NCI-H2196 treated with DMSO at 0.1 percent for 48 hours (cell line): ENCODE measurements at regions not wholly inside any gene's neighbourhood (a gene's known extent, or its start where the extent isn't known, plus 50 kb on each side); places are given as distances from the start of the nearest gene placed in this dataset.

Experiments
- DNase-seq: peaks from one replicate; lab custom pipeline; 2025; ENCODE audit not compliant: unreplicated experiment; lab: John Stamatoyannopoulos, UW

GRCh38 chr2:146228466-146229058 lies 1616.3 kb upstream of the ACVR2A start:
- no peak for DNase-seq

- no peak for DNase-seq
These were observed 1616.8 kb upstream of the ACVR2A start for GRCh38 chr2:146228020-146228393.

DNA sequence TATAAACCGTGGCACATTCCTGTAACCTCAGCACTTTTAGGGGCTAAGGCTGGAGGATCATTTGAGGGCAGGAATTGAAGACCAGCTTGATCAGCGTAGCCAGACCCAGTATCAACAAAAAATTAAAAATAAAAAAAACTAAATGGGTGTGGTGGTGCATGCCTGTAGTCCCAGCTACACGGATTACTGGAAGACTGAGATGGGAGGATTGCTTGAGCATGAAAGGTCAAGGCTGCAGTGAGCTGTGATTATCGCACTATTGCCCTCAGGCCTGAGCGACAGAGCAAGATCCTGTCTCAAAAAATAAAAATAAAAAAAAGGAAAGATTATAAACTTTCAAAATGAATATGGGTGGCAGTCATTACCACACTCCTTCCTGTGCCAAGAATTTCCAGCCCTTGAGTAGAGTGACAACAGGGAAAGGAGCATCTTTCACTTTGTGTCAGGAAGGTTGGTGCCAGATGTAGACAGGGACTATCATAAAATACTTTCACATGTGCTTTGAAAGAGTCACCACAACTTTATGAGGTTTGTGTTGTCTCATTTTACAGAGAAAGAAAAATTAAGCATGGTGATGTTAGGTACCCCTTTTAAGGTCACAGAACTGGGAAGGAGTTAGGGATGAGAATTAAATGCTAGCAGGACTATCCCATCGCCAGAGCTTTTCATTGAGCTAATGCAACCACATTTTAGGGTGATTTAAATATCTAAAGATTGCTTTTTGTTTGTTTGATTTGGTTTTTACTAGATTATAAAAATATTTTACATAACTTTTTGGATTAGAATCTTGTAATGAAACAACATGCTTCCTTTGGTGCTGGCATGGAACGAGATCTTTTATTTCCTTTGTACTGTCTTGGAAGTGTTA lies 1617.4 kb upstream of the ACVR2A start:
- DNase-seq, result no peak

DNA sequence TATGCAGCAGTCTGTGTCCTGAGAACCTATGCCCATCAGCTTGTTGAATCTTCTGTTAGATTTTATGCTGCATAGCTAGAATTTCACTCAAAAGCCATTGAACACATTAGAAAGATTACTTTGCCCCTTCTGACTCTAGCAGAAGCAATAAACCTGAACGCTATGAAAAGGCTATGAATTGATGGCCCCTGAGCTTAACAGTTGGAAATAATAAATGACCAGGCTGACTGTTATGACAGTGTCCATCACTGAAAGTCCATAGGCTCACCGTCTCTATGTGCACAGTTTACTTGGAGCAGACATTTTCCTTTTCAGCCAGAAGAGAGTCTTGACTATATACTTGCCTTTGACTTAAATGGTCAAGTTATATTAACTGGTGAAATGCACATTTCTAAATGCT lies 1618.8 kb upstream of the ACVR2A start:
- no peak for DNase-seq

GRCh38 chr2:146221826-146222225 lies 1623.0 kb upstream of the ACVR2A start:
- no peak for DNase-seq

GRCh38 chr2:146220957-146221356 lies 1623.9 kb upstream of the ACVR2A start:
- DNase-seq, result no peak

DNA sequence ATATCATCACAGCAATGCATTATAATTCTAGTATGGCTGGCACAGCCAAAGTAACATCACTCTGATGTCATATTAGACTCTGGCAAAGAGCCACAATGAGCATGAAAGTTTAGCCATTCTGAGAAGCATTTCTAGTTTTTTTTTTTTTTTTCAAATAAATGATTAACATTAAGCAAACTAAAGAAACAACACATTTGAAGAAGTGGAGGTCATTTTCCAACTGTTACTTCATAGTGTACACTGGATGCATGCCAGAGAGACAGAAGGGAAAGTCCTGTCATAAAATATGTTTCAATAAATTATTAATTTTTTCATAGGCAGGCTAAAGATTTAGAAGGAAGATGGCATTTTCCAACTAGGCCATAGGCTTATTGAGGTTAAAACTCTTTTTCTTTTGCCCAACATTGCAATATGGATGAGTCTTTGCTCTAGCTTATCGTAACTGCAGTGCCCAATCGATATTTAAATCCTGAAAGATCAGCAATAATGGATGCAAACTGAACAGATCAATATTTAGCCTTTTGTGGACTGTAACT lies 1630.4 kb upstream of the ACVR2A start:
- no peak for DNase-seq

DNA sequence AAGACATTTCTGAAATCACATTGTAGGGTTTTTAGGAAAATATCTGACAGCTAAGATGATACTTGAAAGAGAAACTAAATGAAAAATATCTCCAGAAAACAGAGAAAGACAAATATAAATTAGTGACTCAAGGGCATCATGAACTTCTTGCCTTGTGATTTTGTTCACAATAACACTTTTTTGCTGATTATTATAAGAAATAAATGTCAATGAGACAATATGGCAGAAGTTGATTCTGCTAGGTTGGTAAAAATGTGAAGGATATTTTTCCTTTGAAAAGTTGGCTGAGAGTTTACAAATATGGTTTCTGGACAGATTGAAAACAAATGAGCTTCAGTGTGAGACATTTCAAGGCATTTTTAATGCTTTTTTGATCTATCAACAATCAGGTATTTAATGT lies 1631.2 kb upstream of the ACVR2A start:
- DNase-seq, result no peak

- no peak for DNase-seq
These were observed 1632.2 kb upstream of the ACVR2A start for GRCh38 chr2:146212602-146213001.

DNA sequence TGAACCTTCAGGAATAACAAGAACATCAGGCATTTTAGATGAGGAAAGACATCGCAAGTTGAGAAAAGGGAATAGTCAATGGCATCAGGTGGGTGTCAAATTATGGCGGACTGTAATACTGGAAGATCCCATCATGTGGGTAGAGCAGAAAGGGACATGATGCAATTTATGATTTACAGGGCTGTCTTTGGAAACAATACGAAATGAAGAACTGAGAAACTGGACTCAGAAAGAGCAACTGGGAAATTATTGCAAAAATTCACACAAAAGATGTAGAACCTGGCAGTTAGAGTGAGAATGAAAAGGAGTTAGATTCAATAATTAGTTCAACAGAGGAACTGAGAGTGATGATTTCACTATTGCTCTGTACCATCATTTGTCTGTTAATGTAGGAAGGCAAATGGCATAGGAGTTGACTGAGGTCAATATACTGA lies 1635.0 kb upstream of the ACVR2A start:
- no peak for DNase-seq

DNA sequence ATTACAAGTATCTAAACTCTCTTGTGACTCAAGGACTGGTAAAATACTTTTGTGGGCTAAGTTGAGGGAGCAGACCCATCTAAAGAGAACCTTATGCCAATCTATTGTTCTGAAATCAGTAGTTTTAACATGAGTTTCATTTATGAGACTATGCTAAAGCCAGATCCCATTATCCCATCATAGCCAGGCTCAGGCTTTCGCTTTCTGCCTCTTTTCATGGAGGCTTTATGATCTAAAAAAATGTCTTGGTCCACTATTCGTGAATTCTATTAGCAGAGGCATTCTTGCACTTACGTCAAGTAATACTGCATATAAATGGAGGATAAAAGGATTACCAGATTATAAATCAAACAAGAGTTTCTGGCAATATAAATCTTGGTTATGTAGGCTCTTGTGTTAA lies 1636.9 kb upstream of the ACVR2A start:
- no peak for DNase-seq

DNA sequence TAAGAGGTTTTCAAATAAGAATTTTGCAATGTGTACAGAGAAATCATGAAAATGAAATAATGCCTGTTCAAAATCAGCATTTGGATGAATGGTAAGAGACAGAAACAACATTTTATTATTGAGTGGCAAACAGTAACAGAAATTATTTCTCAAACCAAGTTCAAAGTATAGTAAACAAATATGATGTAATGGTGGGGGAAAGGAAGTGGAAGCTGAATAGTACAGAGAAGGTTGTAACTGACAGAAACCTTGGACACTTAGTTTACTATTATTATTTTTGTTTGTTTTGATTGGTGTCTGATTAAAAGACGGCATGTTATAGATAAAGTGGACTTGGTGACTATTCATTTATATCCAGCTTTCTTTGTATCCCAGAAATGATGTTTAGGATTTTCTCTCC lies 1637.4 kb upstream of the ACVR2A start:
- no peak for DNase-seq

- no peak for DNase-seq
These were observed 1641.7 kb upstream of the ACVR2A start for GRCh38 chr2:146203064-146203624.

GRCh38 chr2:146193619-146194018 lies 1651.2 kb upstream of the ACVR2A start:
- DNase-seq, result no peak

DNA sequence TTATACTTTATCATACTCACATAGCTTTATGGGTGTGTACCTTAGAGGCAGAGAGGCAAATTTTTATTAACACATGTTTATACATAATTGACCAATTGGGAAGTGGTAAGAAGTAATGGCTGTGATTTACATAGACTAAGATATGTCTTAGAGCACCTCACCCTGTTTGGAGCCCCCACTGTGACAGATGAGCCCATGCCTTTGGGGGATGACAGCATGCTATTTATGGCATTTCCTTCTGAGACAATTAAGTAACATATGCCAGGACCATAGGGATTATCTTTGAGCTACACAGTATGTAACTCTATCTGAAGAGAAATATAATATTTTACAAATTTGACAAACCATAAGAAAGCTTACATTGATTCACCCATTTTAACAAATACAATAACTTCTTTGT lies 1655.3 kb upstream of the ACVR2A start:
- DNase-seq, result no peak

DNA sequence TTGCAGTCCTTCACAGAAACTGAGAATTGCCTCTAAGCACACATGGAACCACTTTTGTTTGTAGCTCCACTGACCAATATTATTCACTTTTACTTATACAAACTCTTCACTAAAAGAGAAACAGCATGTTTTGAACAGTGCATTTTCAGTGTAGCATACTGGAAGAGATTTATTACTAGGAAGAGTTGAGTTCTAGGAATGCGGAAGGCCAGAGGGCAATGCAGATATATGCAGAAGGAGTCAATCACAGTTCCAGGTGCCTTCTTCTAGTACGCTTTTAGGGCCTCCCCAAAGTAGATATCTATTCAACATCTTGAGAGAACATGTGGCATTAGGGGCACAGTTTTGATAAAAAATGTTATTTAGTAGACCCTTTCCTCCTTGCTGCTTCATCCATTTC lies 1654.0 kb upstream of the ZEB2 start:
- no peak for DNase-seq

DNA sequence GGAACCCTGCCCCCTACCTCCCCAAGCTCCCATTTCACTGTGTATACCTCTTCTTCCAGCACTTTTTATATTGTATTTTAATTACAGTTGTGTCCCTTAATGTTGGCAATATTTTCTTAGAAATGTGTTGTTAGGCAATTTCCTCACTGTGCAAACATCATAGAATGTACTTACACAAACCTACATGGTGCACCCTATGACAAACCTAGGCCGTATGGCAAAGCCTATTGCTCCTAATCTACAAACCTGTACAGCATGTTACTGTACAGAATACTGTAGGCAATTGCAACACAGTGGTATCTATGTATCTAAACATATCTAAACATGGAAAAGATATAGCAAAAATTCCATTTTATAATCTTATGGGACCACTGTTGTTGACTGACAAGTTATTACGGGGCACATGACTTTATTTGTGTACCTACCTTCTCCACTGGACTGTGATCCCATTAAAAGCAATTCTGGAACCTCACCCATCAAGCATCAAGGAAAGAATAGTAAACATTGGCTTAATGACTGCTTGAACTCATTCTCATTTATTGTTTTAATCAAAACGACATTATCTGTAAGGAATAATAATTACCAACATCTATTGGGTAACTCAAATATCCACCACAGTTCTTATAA lies 1641.5 kb upstream of the ZEB2 start:
- no peak for DNase-seq

DNA sequence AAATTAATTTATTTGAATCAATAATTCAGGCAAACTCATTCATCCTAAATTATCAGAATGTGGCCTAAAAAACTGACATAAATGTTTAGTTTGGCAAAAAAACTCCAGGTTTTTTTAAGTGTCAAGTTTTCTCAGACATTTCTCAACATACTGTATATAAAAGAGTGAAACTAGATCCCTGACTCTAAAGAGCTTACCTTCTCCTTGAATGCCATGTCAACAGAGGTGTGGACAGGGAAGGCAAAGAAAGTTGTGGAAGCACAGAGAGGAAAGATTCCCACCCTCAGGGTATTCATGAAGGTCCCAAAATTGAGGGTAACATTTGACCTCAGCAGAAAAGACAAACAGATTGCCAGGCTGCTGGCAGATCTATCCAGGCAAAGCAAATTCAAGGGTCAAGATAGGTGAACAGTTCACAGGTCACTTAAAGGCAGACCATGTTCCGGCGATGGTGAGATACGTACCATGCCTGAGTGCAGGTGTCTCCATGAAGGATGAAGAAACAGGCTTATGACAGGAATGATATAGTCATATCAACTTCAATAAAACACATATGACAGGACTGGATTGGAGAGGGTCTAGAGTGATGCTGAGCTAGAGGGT lies 1638.3 kb upstream of the ZEB2 start:
- no peak for DNase-seq

DNA sequence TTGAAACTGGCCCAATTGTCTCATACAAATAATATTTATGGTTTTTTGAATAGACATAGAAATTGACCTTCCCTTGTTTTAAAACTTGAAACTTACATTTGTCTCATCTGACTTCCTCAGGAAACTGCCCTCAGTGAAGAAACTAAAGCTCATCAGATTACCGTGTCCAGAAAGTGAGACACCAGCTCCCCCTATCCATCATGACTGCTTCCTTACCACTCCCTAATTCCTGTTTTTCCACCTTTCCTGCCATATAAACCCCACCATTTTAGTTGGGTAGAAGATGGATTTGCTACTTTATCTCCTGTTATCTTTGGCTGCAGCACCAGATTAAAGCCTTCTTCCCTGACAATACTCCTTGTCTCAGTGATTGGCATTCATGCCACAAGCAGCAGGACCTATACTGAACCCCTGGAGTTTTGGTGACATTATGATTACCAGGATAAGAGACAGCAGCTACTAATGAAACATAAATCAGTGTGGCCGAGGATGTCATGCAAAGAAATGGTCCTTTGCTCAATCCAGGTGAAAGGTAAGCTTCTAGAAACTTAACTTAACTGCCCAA lies 1627.6 kb upstream of the ZEB2 start:
- no peak for DNase-seq

DNA sequence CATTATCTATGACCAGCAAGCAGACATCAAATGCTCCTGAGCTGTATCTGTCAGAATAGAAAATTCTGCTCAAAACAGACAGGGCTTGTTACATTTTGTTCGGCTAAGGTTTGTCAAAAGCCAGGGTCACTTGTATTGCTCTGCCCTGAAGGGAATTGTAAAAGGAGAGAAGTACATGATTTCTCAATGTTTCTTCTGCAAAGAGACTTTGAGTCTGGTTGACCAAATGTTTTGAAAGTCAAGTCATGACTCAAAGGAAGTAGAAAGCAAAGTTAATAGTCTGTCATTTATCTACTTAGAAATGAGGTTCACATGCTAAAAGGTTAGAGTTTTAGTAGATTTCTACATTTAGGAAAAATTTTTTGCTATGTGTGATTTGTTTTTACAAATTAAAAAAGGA lies 1624.1 kb upstream of the ZEB2 start:
- no peak for DNase-seq

GRCh38 chr2:146138820-146139219 lies 1618.9 kb upstream of the ZEB2 start:
- DNase-seq, result no peak
